Neural progenitor cell (in vitro differentiated cells): ENCODE measurements at regions not wholly inside any gene's neighbourhood (a gene's known extent, or its start where the extent isn't known, plus 50 kb on each side); places are given as distances from the start of the nearest gene placed in this dataset.

Experiments used
- DNase-seq: peaks from one replicate; pipeline ENCODE4 v3.0.0-alpha.2; 2016; ENCODE audit warnings: low spot score
- H2AFZ ChIP-seq: fragments of 200-600 bp; sonication (generic); replicated peaks from 2 replicates; pipeline ENCODE4 v1.6.1; 2016; ENCODE audit warnings: antibody characterized with exemption
- H3F3A ChIP-seq: fragments of 200-600 bp; sonication (generic); 2 replicates; pipeline ENCODE4 v1.6.1; 2016; ENCODE audit warnings: antibody characterized with exemption, low read depth
- H3K27ac ChIP-seq: fragments of 200-600 bp; sonication (generic); 2 replicates; pipeline ENCODE4 v1.5.1; 2016; ENCODE audit warnings: mild to moderate bottlenecking
- H3K27me3 ChIP-seq: fragments of 200-600 bp; sonication (generic); 2 replicates; pipeline ENCODE4 v1.6.1; 2016; ENCODE audit warnings: mild to moderate bottlenecking, moderate library complexity
- H3K36me3 ChIP-seq: fragments of 200-600 bp; sonication (generic); 2 replicates; pipeline ENCODE4 v1.5.1; 2016
- H3K4me1 ChIP-seq: fragments of 200-600 bp; sonication (generic); 2 replicates; pipeline ENCODE4 v1.6.1; 2016; ENCODE audit warnings: mixed run types
- H3K4me2 ChIP-seq: fragments of 200-600 bp; sonication (generic); 2 replicates; pipeline ENCODE4 v1.6.1; 2016
- H3K4me3 ChIP-seq: fragments of 200-600 bp; sonication (generic); 2 replicates; pipeline ENCODE4 v1.5.1; 2016
- H3K79me2 ChIP-seq: fragments of 200-600 bp; sonication (generic); 2 replicates; pipeline ENCODE4 v1.6.1; 2016; ENCODE audit warnings: low read depth
- H3K9ac ChIP-seq: fragments of 200-600 bp; sonication (generic); 2 replicates; pipeline ENCODE4 v1.6.1; 2016
- H3K9me3 ChIP-seq: fragments of 200-600 bp; sonication (generic); 2 replicates; pipeline ENCODE4 v1.5.1; 2016; ENCODE audit warnings: low read depth
- H4K20me1 ChIP-seq: fragments of 200-600 bp; sonication (generic); 2 replicates; pipeline ENCODE4 v1.6.1; 2016; ENCODE audit warnings: low read depth
- H3K27ac Mint-ChIP-seq: 3 replicates; pipeline ENCODE4 v1.8.0; 2021; ENCODE audit warnings: mixed read lengths
- H3K27me3 Mint-ChIP-seq: 2 replicates; pipeline ENCODE4 v1.8.0; 2022; ENCODE audit warnings: low read depth, mild to moderate bottlenecking, inconsistent platforms, moderate library complexity, mixed read lengths; ENCODE audit not compliant: insufficient read depth
- H3K36me3 Mint-ChIP-seq: 3 replicates; pipeline ENCODE4 v1.8.0; 2021; ENCODE audit warnings: mixed read lengths
- H3K4me1 Mint-ChIP-seq: 3 replicates; pipeline ENCODE4 v1.8.0; 2021; ENCODE audit warnings: mixed read lengths
- H3K4me3 Mint-ChIP-seq: 3 replicates; pipeline ENCODE4 v1.8.0; 2021; ENCODE audit warnings: mild to moderate bottlenecking, moderate library complexity, mixed read lengths
- H3K9me3 Mint-ChIP-seq: 3 replicates; pipeline ENCODE4 v1.8.0; 2020; ENCODE audit warnings: mixed read lengths
- EZH2 ChIP-seq: fragments of 200-600 bp; sonication (generic); IDR thresholded peaks from 2 replicates; pipeline ENCODE4 v1.6.1; 2017; ENCODE audit warnings: antibody characterized with exemption, mild to moderate bottlenecking, moderate library complexity
- EZH2phosphoT487 ChIP-seq: fragments of 200-600 bp; sonication (generic); IDR thresholded peaks from 2 replicates; pipeline ENCODE4 v1.6.1; 2017; ENCODE audit warnings: antibody characterized with exemption
- TF ChIP-seq, protein P1 (sequence below): fragments of 200-600 bp; sonication (generic); IDR thresholded peaks from 2 replicates; pipeline ENCODE4 v1.5.1; 2017; ENCODE audit warnings: antibody characterized with exemption, mild to moderate bottlenecking

DNA sequence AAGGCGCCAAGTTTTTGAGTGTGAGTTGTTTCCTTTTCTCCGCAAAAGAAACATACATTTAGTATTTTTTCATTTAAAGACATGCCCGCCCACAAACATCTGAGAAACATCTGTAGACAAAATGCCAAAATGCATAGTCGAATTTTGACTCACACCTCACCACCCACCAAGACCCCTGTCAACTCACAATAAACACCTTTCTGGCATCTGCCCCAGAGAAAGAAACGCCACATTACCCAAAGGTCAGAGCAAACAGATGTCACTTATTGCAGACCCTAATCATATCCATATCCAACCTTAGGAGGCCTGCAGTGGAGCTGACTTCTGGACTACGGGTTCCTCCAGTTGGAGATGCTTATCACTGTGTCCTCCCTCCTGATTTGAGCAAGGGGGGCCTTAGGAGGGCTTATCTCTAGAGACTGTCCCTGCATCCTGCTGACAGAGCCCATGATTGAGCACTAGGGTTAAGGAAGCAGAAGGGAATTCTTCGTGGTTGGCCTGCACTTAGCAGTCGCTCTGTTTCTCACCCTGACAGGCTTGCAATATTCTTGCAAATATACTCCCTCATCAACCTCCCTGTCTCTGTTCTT lies 90.5 kb upstream of the TBX18 start:
- H3K9ac ChIP-seq = no peak overlapping the region
- no peak overlapping the region for H3K27ac ChIP-seq
- Mint-ChIP-seq H3K36me3 (no peaks in the 10 kb centered on the region), H3K27me3 (no peaks in the 10 kb centered on the region), H3K4me1 (no peaks in the 10 kb centered on the region), H3K9me3 (no peaks in the 10 kb centered on the region), H3K4me3 (no peak overlapping the region), H3K27ac (no peak overlapping the region)
- H2AFZ ChIP-seq = no peak overlapping the region
- H3K27me3 ChIP-seq = no peaks in the 10 kb centered on the region
- no peaks in the 10 kb centered on the region for H3K9me3 ChIP-seq
- no peaks in the 10 kb centered on the region for H3K79me2 ChIP-seq
- H3F3A ChIP-seq = no peaks in the 10 kb centered on the region
- no peaks in the 10 kb centered on the region for H4K20me1 ChIP-seq
- no peak overlapping the region for H3K4me3 ChIP-seq
- no peak overlapping the region for H3K4me2 ChIP-seq
- H3K4me1 ChIP-seq = no peaks in the 10 kb centered on the region
- H3K36me3 ChIP-seq = no peaks in the 10 kb centered on the region
- DNase-seq = no peak
- TF ChIP-seq EZH2phosphoT487 (no peak), EZH2 (no peak)

DNA sequence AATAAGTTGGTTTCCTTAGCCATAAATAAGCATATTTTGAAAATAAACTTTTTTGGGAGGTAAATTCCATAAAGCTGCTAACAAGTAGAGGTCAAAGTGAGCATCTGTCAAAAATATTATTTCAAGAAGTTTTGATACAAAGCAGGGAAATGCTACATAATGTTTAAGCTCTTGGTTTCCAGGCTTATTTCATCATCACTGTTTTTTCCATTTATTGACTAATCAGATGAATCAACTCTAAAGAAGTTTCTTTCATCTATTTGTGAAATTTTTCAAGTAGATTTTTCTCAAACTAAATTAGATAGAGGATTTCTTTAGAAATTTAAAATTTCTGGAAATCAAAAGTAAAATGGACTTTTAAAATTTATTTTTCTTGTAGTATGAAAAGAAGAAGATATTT lies 89.5 kb upstream of the TBX18 start:
- Histone ChIP-seq H3K27ac (no peak overlapping the region), H3K9ac (no peak overlapping the region), H3K4me1 (no peaks in the 10 kb centered on the region), H3K4me3 (no peak overlapping the region), H3F3A (no peaks in the 10 kb centered on the region), H3K27me3 (no peaks in the 10 kb centered on the region), H4K20me1 (no peaks in the 10 kb centered on the region), H2AFZ (no peak overlapping the region), H3K4me2 (no peak overlapping the region), H3K9me3 (no peaks in the 10 kb centered on the region), H3K36me3 (no peaks in the 10 kb centered on the region), H3K79me2 (no peaks in the 10 kb centered on the region)
- H3K9me3 Mint-ChIP-seq = no peaks in the 10 kb centered on the region
- H3K36me3 Mint-ChIP-seq = no peaks in the 10 kb centered on the region
- no peak overlapping the region for H3K4me3 Mint-ChIP-seq
- no peaks in the 10 kb centered on the region for H3K4me1 Mint-ChIP-seq
- no peak for DNase-seq
- no peak for TF ChIP-seq EZH2phosphoT487
- TF ChIP-seq EZH2 = no peak
- TF ChIP-seq, protein P1, sequence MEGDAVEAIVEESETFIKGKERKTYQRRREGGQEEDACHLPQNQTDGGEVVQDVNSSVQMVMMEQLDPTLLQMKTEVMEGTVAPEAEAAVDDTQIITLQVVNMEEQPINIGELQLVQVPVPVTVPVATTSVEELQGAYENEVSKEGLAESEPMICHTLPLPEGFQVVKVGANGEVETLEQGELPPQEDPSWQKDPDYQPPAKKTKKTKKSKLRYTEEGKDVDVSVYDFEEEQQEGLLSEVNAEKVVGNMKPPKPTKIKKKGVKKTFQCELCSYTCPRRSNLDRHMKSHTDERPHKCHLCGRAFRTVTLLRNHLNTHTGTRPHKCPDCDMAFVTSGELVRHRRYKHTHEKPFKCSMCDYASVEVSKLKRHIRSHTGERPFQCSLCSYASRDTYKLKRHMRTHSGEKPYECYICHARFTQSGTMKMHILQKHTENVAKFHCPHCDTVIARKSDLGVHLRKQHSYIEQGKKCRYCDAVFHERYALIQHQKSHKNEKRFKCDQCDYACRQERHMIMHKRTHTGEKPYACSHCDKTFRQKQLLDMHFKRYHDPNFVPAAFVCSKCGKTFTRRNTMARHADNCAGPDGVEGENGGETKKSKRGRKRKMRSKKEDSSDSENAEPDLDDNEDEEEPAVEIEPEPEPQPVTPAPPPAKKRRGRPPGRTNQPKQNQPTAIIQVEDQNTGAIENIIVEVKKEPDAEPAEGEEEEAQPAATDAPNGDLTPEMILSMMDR = no peak
- H3K27ac Mint-ChIP-seq = no peak overlapping the region
- no peaks in the 10 kb centered on the region for H3K27me3 Mint-ChIP-seq

DNA sequence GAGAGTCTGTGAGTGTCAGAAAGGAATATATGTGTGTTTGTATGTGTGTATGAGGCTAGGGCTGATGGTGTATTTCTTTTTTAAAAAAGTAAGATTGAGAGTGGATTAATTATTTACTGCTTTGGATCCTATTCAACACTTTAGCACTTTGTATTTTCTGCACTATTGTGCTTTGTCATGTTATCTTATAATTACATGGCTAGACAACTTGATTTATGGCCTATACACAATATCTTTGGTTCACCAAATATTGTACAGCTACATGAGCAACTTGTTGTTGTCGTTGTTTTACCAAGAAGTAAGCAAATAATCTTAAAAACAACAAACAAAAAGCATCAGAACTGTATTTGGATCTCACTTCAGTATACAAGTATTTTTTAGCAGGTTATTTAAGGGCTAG lies 84.6 kb upstream of the TBX18 start:
- Histone ChIP-seq H3K79me2 (no peaks in the 10 kb centered on the region), H3K9me3 (no peaks in the 10 kb centered on the region), H3K4me3 (no peak overlapping the region), H2AFZ (no peak overlapping the region), H3K36me3 (no peaks in the 10 kb centered on the region), H3K4me2 (no peak overlapping the region), H3K4me1 (no peaks in the 10 kb centered on the region), H3F3A (no peaks in the 10 kb centered on the region), H3K27ac (no peak overlapping the region), H4K20me1 (no peaks in the 10 kb centered on the region), H3K27me3 (no peaks in the 10 kb centered on the region), H3K9ac (no peak overlapping the region)
- no peak for TF ChIP-seq EZH2
- TF ChIP-seq, protein P1 = no peak
- no peak for TF ChIP-seq EZH2phosphoT487
- H3K9me3 Mint-ChIP-seq = no peaks in the 10 kb centered on the region
- no peak overlapping the region for H3K4me3 Mint-ChIP-seq
- H3K27ac Mint-ChIP-seq = no peak overlapping the region
- no peaks in the 10 kb centered on the region for H3K36me3 Mint-ChIP-seq
- peaks cover 3% of the 10 kb centered on the region for H3K4me1 Mint-ChIP-seq
- no peaks in the 10 kb centered on the region for H3K27me3 Mint-ChIP-seq
- no peak for DNase-seq

DNA sequence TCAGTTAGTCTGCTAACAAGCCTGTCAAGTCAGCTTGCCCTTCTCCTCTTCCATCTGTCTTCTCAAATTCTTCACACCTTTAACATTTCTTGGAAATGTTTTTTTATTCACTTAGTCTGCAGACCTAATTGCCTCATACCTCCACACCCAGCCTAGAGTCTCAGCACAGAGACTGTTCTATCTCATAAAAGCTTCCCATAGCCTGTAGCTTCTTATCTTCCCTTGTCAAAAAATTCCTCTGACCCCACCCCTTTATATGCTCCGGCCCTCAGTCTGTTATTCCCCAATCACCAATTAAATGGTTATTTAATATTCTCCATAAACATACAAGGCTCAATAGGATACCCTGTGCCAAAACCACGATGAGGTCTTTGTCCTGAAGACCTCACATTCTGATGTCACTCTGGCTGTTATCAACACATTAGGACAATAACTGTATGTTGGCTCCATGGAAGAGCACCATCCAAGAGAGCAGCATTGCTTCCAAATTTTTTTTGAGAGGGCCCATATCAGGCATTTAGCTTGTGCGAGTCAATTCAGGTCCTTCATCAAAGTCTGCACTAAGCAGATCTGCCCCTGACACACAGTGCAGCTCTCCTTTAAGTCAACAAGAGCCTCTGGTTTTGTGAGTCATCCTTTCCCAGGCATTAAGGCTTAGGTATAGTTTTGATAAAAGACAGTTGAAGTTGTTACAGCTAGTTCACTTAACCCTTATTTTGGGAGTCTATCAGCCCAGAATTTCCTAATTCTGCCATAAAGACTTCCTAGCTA lies 83.2 kb upstream of the TBX18 start:
- Histone ChIP-seq H3K9me3 (no peaks in the 10 kb centered on the region), H3F3A (no peaks in the 10 kb centered on the region), H4K20me1 (no peaks in the 10 kb centered on the region), H3K36me3 (no peaks in the 10 kb centered on the region), H2AFZ (no peak overlapping the region), H3K4me3 (no peak overlapping the region), H3K4me1 (no peaks in the 10 kb centered on the region), H3K4me2 (no peak overlapping the region), H3K27ac (no peak overlapping the region), H3K9ac (no peak overlapping the region), H3K79me2 (no peaks in the 10 kb centered on the region), H3K27me3 (no peaks in the 10 kb centered on the region)
- H3K4me3 Mint-ChIP-seq = no peak overlapping the region
- no peaks in the 10 kb centered on the region for H3K9me3 Mint-ChIP-seq
- peaks cover 3% of the 10 kb centered on the region for H3K4me1 Mint-ChIP-seq
- H3K27me3 Mint-ChIP-seq = no peaks in the 10 kb centered on the region
- no peak overlapping the region for H3K27ac Mint-ChIP-seq
- no peak for DNase-seq
- H3K36me3 Mint-ChIP-seq = no peaks in the 10 kb centered on the region
- TF ChIP-seq EZH2 (no peak), EZH2phosphoT487 (no peak)
- TF ChIP-seq, protein P1 = no peak
